MM.1S (cell line): ENCODE measurements at regions not wholly inside any gene's neighbourhood (a gene's known extent, or its start where the extent isn't known, plus 50 kb on each side); places are given as distances from the start of the nearest gene placed in this dataset.

Experiments
- DNase-seq: peaks from one replicate; pipeline ENCODE4 v3.0.0-alpha.2; 2015
- H2AFZ ChIP-seq: fragments of 300-600 bp; sonication (generic); 2 replicates; pipeline ENCODE4 v1.6.0; 2016; ENCODE audit warnings: antibody characterized with exemption, low read length
- H3F3A ChIP-seq: fragments of 300-600 bp; sonication (generic); 2 replicates; pipeline ENCODE4 v1.6.1; 2016; ENCODE audit warnings: mild to moderate bottlenecking, antibody characterized with exemption, low read length, moderate library complexity, mixed read lengths; ENCODE audit not compliant: insufficient read depth
- H3K27ac ChIP-seq: fragments of 300-600 bp; sonication (generic); 2 replicates; pipeline ENCODE4 v1.5.1; 2016; ENCODE audit warnings: mild to moderate bottlenecking, low read length
- H3K27me3 ChIP-seq: fragments of 300-600 bp; sonication (generic); replicated peaks from 2 replicates; pipeline ENCODE4 v1.6.0; 2016; ENCODE audit warnings: low read length; ENCODE audit not compliant: insufficient read depth
- H3K36me3 ChIP-seq: fragments of 300-600 bp; sonication (generic); replicated peaks from 2 replicates; pipeline ENCODE4 v1.6.1; 2016; ENCODE audit warnings: mild to moderate bottlenecking, low read length, mixed read lengths; ENCODE audit not compliant: insufficient read depth
- H3K4me1 ChIP-seq: fragments of 300-600 bp; sonication (generic); 2 replicates; pipeline ENCODE4 v1.6.1; 2016; ENCODE audit warnings: low read length, mixed read lengths
- H3K4me2 ChIP-seq: fragments of 300-600 bp; sonication (generic); 2 replicates; pipeline ENCODE4 v1.6.0; 2016; ENCODE audit warnings: low read depth, low read length
- H3K4me3 ChIP-seq: fragments of 300-600 bp; sonication (generic); 2 replicates; pipeline ENCODE4 v1.5.1; 2016; ENCODE audit warnings: low read length, mixed read lengths
- H3K79me2 ChIP-seq: fragments of 300-600 bp; sonication (generic); 2 replicates; pipeline ENCODE4 v1.6.1; 2016; ENCODE audit warnings: mixed run types, low read length, mixed read lengths
- H3K9ac ChIP-seq: fragments of 300-600 bp; sonication (generic); 2 replicates; pipeline ENCODE4 v1.6.1; 2016; ENCODE audit warnings: low read length, mixed read lengths
- H3K9me2 ChIP-seq: fragments of 300-600 bp; sonication (generic); replicated peaks from 2 replicates; pipeline ENCODE4 v1.6.1; 2016; ENCODE audit warnings: mild to moderate bottlenecking, low read length, mixed read lengths; ENCODE audit not compliant: insufficient read depth
- H3K9me3 ChIP-seq: fragments of 300-600 bp; sonication (generic); replicated peaks from 2 replicates; pipeline ENCODE4 v1.6.1; 2016; ENCODE audit warnings: mild to moderate bottlenecking, low read length, mixed read lengths; ENCODE audit not compliant: insufficient read depth
- H4K20me1 ChIP-seq: fragments of 300-600 bp; sonication (generic); 2 replicates; pipeline ENCODE4 v1.6.1; 2016; ENCODE audit warnings: mild to moderate bottlenecking, low read length, moderate library complexity, mixed read lengths; ENCODE audit not compliant: insufficient read depth
- EZH2 ChIP-seq: fragments of 300-600 bp; sonication (generic); optimal IDR thresholded peaks from 2 replicates; pipeline ENCODE3; 2017; ENCODE audit warnings: low read depth, mild to moderate bottlenecking, antibody characterized with exemption, low read length, mixed read lengths
- EZH2phosphoT487 ChIP-seq: fragments of 300-600 bp; sonication (generic); IDR thresholded peaks from 2 replicates; pipeline ENCODE4 v1.6.1; 2018; ENCODE audit warnings: antibody characterized with exemption, low read length
- TF ChIP-seq, protein P1 (sequence below): fragments of 300-600 bp; sonication (generic); IDR thresholded peaks from 2 replicates; pipeline ENCODE4 v1.5.1; 2016; ENCODE audit warnings: antibody characterized with exemption, low read length, mixed read lengths

DNA sequence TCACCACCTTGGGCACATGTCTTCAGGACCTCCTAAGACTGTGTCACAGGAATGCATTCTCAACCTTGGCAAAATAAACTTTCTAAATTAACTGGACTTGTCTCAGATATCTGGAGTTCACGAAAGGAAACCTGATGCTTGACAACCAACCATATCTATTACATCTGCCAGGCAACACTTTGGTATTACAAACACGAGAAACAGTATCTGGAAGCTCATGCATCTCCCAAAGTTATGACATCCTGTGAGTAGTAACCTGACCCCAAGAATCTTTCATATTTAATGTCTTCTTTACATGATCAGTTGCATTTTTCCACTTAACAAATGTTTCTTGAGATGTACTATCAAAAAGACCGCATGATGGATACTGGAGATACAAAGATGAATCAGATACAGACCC lies 465.3 kb upstream of the AGTR1 start:
- Histone ChIP-seq H3K27me3 (no peaks in the 10 kb centered on the region), H3K9ac (no peak overlapping the region), H3K9me3 (no peaks in the 10 kb centered on the region), H3K79me2 (no peaks in the 10 kb centered on the region), H3K9me2 (no peaks in the 10 kb centered on the region), H4K20me1 (no peaks in the 10 kb centered on the region), H3K36me3 (no peaks in the 10 kb centered on the region), H3K4me3 (no peak overlapping the region), H3K27ac (no peak overlapping the region), H3K4me2 (no peak overlapping the region), H3K4me1 (0 out of 2 replicates have a peak, but pooled peaks cover 4% of the 10 kb centered on the region), H3F3A (no peaks in the 10 kb centered on the region), H2AFZ (no peak overlapping the region)
- no peak for DNase-seq
- no peak for TF ChIP-seq EZH2phosphoT487
- TF ChIP-seq, protein P1, sequence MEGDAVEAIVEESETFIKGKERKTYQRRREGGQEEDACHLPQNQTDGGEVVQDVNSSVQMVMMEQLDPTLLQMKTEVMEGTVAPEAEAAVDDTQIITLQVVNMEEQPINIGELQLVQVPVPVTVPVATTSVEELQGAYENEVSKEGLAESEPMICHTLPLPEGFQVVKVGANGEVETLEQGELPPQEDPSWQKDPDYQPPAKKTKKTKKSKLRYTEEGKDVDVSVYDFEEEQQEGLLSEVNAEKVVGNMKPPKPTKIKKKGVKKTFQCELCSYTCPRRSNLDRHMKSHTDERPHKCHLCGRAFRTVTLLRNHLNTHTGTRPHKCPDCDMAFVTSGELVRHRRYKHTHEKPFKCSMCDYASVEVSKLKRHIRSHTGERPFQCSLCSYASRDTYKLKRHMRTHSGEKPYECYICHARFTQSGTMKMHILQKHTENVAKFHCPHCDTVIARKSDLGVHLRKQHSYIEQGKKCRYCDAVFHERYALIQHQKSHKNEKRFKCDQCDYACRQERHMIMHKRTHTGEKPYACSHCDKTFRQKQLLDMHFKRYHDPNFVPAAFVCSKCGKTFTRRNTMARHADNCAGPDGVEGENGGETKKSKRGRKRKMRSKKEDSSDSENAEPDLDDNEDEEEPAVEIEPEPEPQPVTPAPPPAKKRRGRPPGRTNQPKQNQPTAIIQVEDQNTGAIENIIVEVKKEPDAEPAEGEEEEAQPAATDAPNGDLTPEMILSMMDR = no peak
- no peak for TF ChIP-seq EZH2

DNA sequence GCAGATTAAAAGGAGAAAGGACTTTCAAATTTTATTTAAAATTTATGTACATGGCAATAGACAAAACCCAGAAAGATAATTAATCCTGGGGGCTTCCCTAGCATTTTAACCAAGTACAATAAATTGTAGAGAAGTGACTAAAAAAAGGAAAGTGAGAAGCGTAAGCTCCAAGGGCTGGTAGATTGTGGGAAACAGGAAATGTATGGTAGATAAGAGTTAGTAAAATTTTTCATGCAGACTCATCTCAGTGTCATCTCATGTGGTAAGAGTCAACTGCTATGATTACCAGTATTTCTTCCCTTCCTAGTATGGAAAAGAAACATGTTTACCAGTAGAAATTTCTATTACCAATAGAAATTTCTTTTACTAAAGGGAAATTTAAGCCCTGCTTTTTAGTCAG lies 464.3 kb upstream of the AGTR1 start:
- H2AFZ ChIP-seq = no peak overlapping the region

DNA sequence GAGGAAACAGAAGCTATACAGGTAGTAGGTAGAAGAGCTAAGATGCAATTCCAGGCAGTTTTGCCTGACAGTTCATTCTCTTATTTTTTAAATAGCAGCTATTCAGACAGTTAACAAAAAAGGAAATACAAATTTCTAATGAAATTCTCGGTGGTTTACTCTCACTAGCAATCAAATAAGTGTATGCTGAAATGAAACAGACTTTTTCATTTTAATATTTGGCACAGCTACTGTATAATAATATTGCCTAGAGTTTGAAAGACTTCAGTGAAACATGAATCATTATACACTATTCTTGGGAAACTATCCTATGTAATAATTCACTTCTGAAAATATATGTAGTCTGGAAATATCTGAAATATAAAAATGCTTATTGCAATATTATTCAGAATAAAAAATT lies 463.2 kb upstream of the AGTR1 start:
- no peaks in the 10 kb centered on the region for H3F3A ChIP-seq
- no peaks in the 10 kb centered on the region for H3K27me3 ChIP-seq
- no peak overlapping the region for H3K9ac ChIP-seq
- H3K36me3 ChIP-seq = no peaks in the 10 kb centered on the region
- no peak overlapping the region for H3K4me2 ChIP-seq
- no peaks in the 10 kb centered on the region for H3K4me1 ChIP-seq
- no peaks in the 10 kb centered on the region for H3K9me2 ChIP-seq
- TF ChIP-seq, protein P1 = no peak
- TF ChIP-seq EZH2phosphoT487 = no peak
- no peak for TF ChIP-seq EZH2
- no peaks in the 10 kb centered on the region for H4K20me1 ChIP-seq
- no peak overlapping the region for H3K4me3 ChIP-seq
- no peaks in the 10 kb centered on the region for H3K79me2 ChIP-seq
- no peaks in the 10 kb centered on the region for H3K9me3 ChIP-seq
- no peak for DNase-seq
- no peak overlapping the region for H3K27ac ChIP-seq
- H2AFZ ChIP-seq = no peak overlapping the region

More for the DNA sequence above, 464.3 kb upstream of the AGTR1 start:
- no peak for DNase-seq
- Histone ChIP-seq H3K4me3 (no peak overlapping the region), H3K4me1 (0 out of 2 replicates have a peak, but pooled peaks cover 4% of the 10 kb centered on the region), H3F3A (no peaks in the 10 kb centered on the region), H3K9me3 (no peaks in the 10 kb centered on the region), H3K27ac (no peak overlapping the region), H4K20me1 (no peaks in the 10 kb centered on the region), H3K27me3 (no peaks in the 10 kb centered on the region), H3K36me3 (no peaks in the 10 kb centered on the region), H3K9ac (no peak overlapping the region), H3K79me2 (no peaks in the 10 kb centered on the region), H3K4me2 (no peak overlapping the region), H3K9me2 (no peaks in the 10 kb centered on the region)
- TF ChIP-seq EZH2phosphoT487 = no peak

GRCh38 chr3:148235566-148235965 lies 462.1 kb upstream of the AGTR1 start:
- DNase-seq = no peak
- no peak for TF ChIP-seq EZH2
- TF ChIP-seq, protein P1 = no peak
- TF ChIP-seq EZH2phosphoT487 = no peak
- Histone ChIP-seq H2AFZ (no peak overlapping the region), H3K4me1 (no peaks in the 10 kb centered on the region), H3K4me2 (no peak overlapping the region), H4K20me1 (no peaks in the 10 kb centered on the region), H3K79me2 (no peaks in the 10 kb centered on the region), H3K36me3 (no peaks in the 10 kb centered on the region), H3K27me3 (no peaks in the 10 kb centered on the region), H3K9me2 (no peaks in the 10 kb centered on the region), H3K9me3 (no peaks in the 10 kb centered on the region), H3K27ac (no peak overlapping the region), H3K4me3 (no peak overlapping the region), H3F3A (no peaks in the 10 kb centered on the region), H3K9ac (no peak overlapping the region)
